ENCODE measurements at regions not wholly inside any gene's neighbourhood (a gene's known extent, or its start where the extent isn't known, plus 50 kb on each side); places are given as distances from the start of the nearest gene placed in this dataset.
"Not testable (repeated sequence)": the region's sequence is repeated elsewhere in the genome, so short reads cannot be mapped to it uniquely, and the experiment has no call there.

- Histone ChIP-seq H3K4me1 (no peaks in the 10 kb centered on the region), H3K4me3 (no peak overlapping the region), H3K27ac (no peak overlapping the region), H3K9me3 (no peaks in the 10 kb centered on the region), H3K27me3 (peaks cover 0 to 4% of the 10 kb centered on the region in 2 donors), H3K36me3 (no peaks in the 10 kb centered on the region)
- TF ChIP-seq POLR2A (IDR thresholded peaks at IDR 0.05) = no peak
- TF ChIP-seq CTCF (IDR thresholded peaks at IDR 0.05) = no peak
- ATAC-seq (no peak), DNase-seq (no peak)
- intact Hi-C loops (cut with DNase I) = no loop called here
- WGBS (ENCODE audit: insufficient coverage, low coverage, low lambda C conversion rate, missing lambda C conversion rate) = 65% methylated on average over 4 of the region's 5 CpGs
Observed at GRCh38 chrX:114071412-114071811, 512.5 kb upstream of the HTR2C start.

GRCh38 chrX:114065577-114066223, 518.2 kb upstream of the HTR2C start:
- no peak for ATAC-seq
- TF ChIP-seq CTCF (IDR thresholded peaks at IDR 0.05) = no peak
- TF ChIP-seq POLR2A (IDR thresholded peaks at IDR 0.05) = no peak
- WGBS (ENCODE audit: insufficient coverage, low coverage, low lambda C conversion rate, missing lambda C conversion rate) = 39% methylated on average over 4 of the region's 4 CpGs
- Histone ChIP-seq H3K27ac (no peak overlapping the region), H3K4me1 (no peaks in the 10 kb centered on the region), H3K27me3 (no peaks in the 10 kb centered on the region), H3K36me3 (no peaks in the 10 kb centered on the region), H3K4me3 (no peak overlapping the region), H3K9me3 (no peaks in the 10 kb centered on the region)
- DNase-seq = no peak
- intact Hi-C loops (cut with DNase I) = no loop called here

- no peak for ATAC-seq
- intact Hi-C loops (cut with DNase I) = no loop called here
Observed at GRCh38 chrX:114061226-114061625, 522.7 kb upstream of the HTR2C start.

DNA sequence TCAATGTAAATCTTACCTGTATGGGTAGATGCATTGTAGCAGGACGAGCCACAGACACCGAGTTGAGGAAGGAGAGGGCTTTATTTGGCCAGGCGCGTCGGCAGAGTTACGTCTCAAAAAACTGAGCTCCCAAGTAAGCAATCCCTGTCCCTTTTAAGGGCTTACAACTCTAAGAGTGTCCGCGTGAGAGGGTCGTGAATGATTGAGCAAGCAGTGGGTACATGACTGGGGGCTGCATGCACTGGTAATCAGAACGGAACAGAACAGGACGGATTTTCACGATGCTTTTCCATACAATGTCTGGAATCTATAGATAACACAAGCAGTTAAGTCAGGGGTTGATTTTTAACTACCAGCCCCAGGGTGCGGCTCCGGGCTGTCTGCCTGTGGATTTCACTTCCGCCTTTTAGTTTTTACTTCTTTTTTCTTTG, 524.9 kb upstream of the HTR2C start:
- no peaks in the 10 kb centered on the region for H3K36me3 ChIP-seq
- no peaks in the 10 kb centered on the region for H3K27me3 ChIP-seq
- no peaks in the 10 kb centered on the region for H3K4me1 ChIP-seq
- ATAC-seq (no peak), DNase-seq (no peak)
- TF ChIP-seq CTCF (IDR thresholded peaks at IDR 0.05) (no peak), POLR2A (IDR thresholded peaks at IDR 0.05) (no peak)
- H3K9me3 ChIP-seq = no peaks in the 10 kb centered on the region
- H3K4me3 ChIP-seq = no peak overlapping the region
- WGBS (ENCODE audit: insufficient coverage, low coverage, low lambda C conversion rate, missing lambda C conversion rate) = 56% methylated on average over 15 of the region's 15 CpGs
- H3K27ac ChIP-seq = no peak overlapping the region
- intact Hi-C loops (cut with DNase I) = no loop called here

More at GRCh38 chrX:114061226-114061625, 522.7 kb upstream of the HTR2C start:
- Histone ChIP-seq H3K27me3 (no peaks in the 10 kb centered on the region), H3K36me3 (no peaks in the 10 kb centered on the region), H3K9me3 (no peaks in the 10 kb centered on the region), H3K4me3 (no peak overlapping the region), H3K27ac (no peak overlapping the region), H3K4me1 (no peaks in the 10 kb centered on the region)
- TF ChIP-seq CTCF (IDR thresholded peaks at IDR 0.05) (no peak), POLR2A (IDR thresholded peaks at IDR 0.05) (no peak)
- DNase-seq = no peak

DNA sequence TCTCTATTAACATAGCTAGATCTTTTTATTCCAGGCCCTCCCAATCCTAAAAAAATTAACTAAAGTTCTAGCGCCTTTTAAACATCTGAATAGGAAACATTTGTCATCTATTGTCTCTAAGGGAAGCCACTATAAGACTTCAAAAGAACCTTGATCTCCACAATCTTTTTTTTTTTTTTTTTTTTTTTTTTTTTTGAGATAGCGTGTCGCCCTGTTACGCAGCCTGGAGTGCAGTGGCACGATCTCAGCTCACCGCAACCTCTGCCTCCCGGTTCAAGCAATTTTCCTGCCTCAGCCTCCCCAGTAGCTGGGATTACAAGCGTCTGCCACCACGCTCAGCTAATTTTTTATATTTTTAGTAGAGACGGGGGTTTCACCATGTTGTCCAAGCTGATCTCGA, 526.5 kb upstream of the HTR2C start:
- H3K4me1 ChIP-seq; intact Hi-C loops (cut with DNase I); H3K27me3 ChIP-seq; H3K9me3 ChIP-seq; H3K27ac ChIP-seq; H3K4me3 ChIP-seq; ATAC-seq; DNase-seq; H3K36me3 ChIP-seq: not testable (repeated sequence)
- WGBS (ENCODE audit: insufficient coverage, low coverage, low lambda C conversion rate, missing lambda C conversion rate) = 72% methylated on average over 7 of the region's 11 CpGs

Data from right lobe of liver (tissue), 6 donors.